Urinary bladder (tissue), 3 donors: ENCODE measurements at regions not wholly inside any gene's neighbourhood (a gene's known extent, or its start where the extent isn't known, plus 50 kb on each side); places are given as distances from the start of the nearest gene placed in this dataset.

Source experiments
- DNase-seq: peaks from one replicate; pipeline ENCODE4 v3.0.0-alpha.2; 2015; ENCODE audit errors: extremely low spot score
- H3K27ac ChIP-seq: one replicate; pipeline ENCODE4 v1.5.1; 2013; ENCODE audit warnings: low read depth, mild to moderate bottlenecking, moderate library complexity
- H3K36me3 ChIP-seq: one replicate; pipeline ENCODE4 v1.6.1; 2013; ENCODE audit warnings: mild to moderate bottlenecking, moderate library complexity; ENCODE audit not compliant: insufficient read depth
- H3K4me1 ChIP-seq: one replicate; pipeline ENCODE4 v1.6.1; 2013; ENCODE audit warnings: mild to moderate bottlenecking, moderate library complexity; ENCODE audit not compliant: insufficient read depth
- H3K4me3 ChIP-seq: one replicate; pipeline ENCODE4 v1.5.1; 2013; ENCODE audit warnings: low read depth, low read length
- WGBS: extraction: QIAGEN DNeasy Blood & Tissue Kit; methylation state at CpG from one replicate; pipeline ENCODE4 v1.1.7; 2013; 5-methylcytosine and 5-hydroxymethylcytosine counted together
- donor health status: healthy with polysubstance abuse.
- donor health status: healthy.

- no peak for DNase-seq
- Histone ChIP-seq H3K4me1 (no peaks in the 10 kb centered on the region), H3K36me3 (no peaks in the 10 kb centered on the region), H3K27ac (no peak overlapping the region), H3K4me3 (no peak overlapping the region)
- whole genome bisulfite sequencing: 55% methylated on average over 2 of the region's 2 CpGs
Observed at GRCh38 chr13:22173610-22174009, 502.7 kb downstream of the FGF9 start.

GRCh38 chr13:22175241-22175640 is 504.4 kb downstream of the FGF9 start:
- no peak overlapping the region for H3K4me3 ChIP-seq
- 87% methylated on average over 8 of the region's 8 CpGs for WGBS
- no peak for DNase-seq

DNA sequence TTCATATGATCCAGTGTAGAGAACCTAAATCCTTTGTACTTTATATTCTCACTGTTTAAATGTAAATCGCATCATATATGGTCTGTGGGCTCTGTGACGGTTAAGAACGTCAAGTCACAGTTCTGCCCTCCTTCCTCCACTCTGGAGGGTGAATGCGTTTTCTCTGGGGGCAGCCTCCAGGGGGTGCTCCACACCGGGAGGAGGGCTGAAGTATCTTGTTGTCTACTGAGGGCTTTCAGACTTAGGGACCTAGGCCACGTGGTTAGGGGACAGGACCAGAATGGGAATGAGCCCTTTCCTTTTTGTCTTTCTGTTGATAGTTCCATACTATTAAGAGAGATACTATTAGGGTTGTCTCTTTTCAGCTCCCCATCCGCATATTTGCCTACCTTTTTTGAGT is 504.9 kb downstream of the FGF9 start:
- Histone ChIP-seq H3K27ac (no peak overlapping the region), H3K4me1 (no peaks in the 10 kb centered on the region), H3K36me3 (no peaks in the 10 kb centered on the region), H3K4me3 (no peak overlapping the region)
- DNase-seq: no peak
- WGBS: 93% methylated on average over 7 of the region's 7 CpGs

More at GRCh38 chr13:22175241-22175640, 504.4 kb downstream of the FGF9 start:
- Histone ChIP-seq H3K36me3 (no peaks in the 10 kb centered on the region), H3K27ac (no peak overlapping the region), H3K4me1 (no peaks in the 10 kb centered on the region)

- 63% methylated on average over 4 of the region's 4 CpGs for WGBS
- DNase-seq: no peak
- Histone ChIP-seq H3K27ac (no peak overlapping the region), H3K4me1 (no peaks in the 10 kb centered on the region), H3K36me3 (no peaks in the 10 kb centered on the region), H3K4me3 (no peak overlapping the region)
Observed at GRCh38 chr13:22176968-22177520, 506.2 kb downstream of the FGF9 start.

DNA sequence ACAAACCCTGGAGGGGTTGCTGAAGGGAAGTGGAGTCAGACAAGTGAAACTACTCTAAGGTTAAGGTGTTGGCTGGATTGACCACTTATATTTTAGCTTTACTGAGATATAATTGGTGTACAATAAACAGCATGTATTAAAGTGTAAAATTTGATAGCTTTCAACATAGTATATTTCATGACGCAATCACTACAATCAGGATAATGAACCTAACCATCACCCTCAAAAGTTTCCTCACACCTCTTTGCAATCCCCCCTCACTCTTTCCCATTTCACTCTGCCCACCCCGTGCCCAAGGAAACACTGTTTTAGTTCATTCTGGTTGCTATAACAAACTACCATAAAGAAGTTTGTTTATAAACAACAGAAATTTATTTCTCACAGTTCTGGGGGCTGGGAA is 508.0 kb downstream of the FGF9 start:
- Histone ChIP-seq H3K4me1 (no peaks in the 10 kb centered on the region), H3K4me3 (no peak overlapping the region), H3K36me3 (no peaks in the 10 kb centered on the region), H3K27ac (no peak overlapping the region)
- DNase-seq: no peak
- 91% methylated on average over 2 of the region's 2 CpGs for WGBS

GRCh38 chr13:22187329-22187728 is 516.5 kb downstream of the FGF9 start:
- Histone ChIP-seq H3K4me3 (no peak overlapping the region), H3K36me3 (no peaks in the 10 kb centered on the region), H3K27ac (no peak overlapping the region), H3K4me1 (no peaks in the 10 kb centered on the region)
- no peak for DNase-seq
- WGBS: 40% methylated on average over 2 of the region's 2 CpGs

- no peak for DNase-seq
- Histone ChIP-seq H3K4me1 (no peaks in the 10 kb centered on the region), H3K36me3 (no peaks in the 10 kb centered on the region), H3K27ac (no peak overlapping the region), H3K4me3 (no peak overlapping the region)
- WGBS: 86% methylated on average over 8 of the region's 8 CpGs
Observed at GRCh38 chr13:22189176-22190048, 518.5 kb downstream of the FGF9 start.

- Histone ChIP-seq H3K36me3 (no peaks in the 10 kb centered on the region), H3K27ac (no peak overlapping the region), H3K4me3 (no peak overlapping the region), H3K4me1 (no peaks in the 10 kb centered on the region)
- no peak for DNase-seq
- 85% methylated on average over 2 of the region's 2 CpGs for WGBS
Observed at GRCh38 chr13:22193070-22193469, 522.2 kb downstream of the FGF9 start.

- no peak for DNase-seq
- Histone ChIP-seq H3K36me3 (no peaks in the 10 kb centered on the region), H3K4me1 (no peaks in the 10 kb centered on the region), H3K4me3 (no peak overlapping the region), H3K27ac (no peak overlapping the region)
- WGBS: 86% methylated on average over 9 of the region's 9 CpGs
Observed at GRCh38 chr13:22194106-22194805, 523.4 kb downstream of the FGF9 start.

- DNase-seq: no peak
- Histone ChIP-seq H3K27ac (no peak overlapping the region), H3K4me1 (no peaks in the 10 kb centered on the region), H3K4me3 (no peak overlapping the region), H3K36me3 (no peaks in the 10 kb centered on the region)
- WGBS: 94% methylated on average over 5 of the region's 5 CpGs
Observed at GRCh38 chr13:22195726-22196125, 524.9 kb downstream of the FGF9 start.

GRCh38 chr13:22196777-22197176 is 525.9 kb downstream of the FGF9 start:
- no peak overlapping the region for H3K27ac ChIP-seq
- DNase-seq: no peak
- H3K4me3 ChIP-seq: no peak overlapping the region
- H3K36me3 ChIP-seq: no peaks in the 10 kb centered on the region
- H3K4me1 ChIP-seq: no peaks in the 10 kb centered on the region

- Histone ChIP-seq H3K27ac (no peak overlapping the region), H3K36me3 (no peaks in the 10 kb centered on the region), H3K4me1 (no peaks in the 10 kb centered on the region), H3K4me3 (no peak overlapping the region)
- no peak for DNase-seq
- WGBS: 44% methylated on average over 4 of the region's 4 CpGs
Observed at GRCh38 chr13:22198001-22198400, 527.1 kb downstream of the FGF9 start.

DNA sequence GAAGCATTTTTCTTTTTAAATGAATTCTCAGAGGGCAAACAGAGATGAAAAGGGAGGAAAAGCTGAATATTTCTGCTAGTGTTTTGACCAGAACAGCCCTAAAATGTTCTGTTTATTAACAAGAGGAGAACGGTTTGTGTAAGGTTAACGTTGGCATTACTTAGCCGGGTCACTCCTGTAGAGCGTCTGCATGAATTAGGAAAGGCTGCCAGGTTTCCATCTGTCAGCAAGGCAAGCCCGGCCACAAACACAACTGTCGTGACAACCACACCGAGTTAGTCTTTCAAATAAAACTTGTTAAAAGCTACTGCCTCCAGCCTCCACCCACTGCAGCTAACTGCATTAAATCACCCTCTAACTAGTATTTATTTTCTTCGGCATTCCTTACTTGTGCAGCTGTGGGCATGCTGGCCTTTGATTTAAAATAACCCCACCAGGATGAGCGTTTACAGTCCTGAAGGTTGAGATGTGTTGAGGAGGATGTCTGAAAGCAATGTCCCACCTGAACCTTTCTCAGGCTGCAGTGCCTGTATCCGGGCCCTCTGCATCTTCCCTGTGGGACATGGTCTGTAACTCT is 527.9 kb downstream of the FGF9 start:
- 23% methylated on average over 10 of the region's 10 CpGs for WGBS
- Histone ChIP-seq H3K27ac (no peak overlapping the region), H3K4me3 (no peak overlapping the region), H3K4me1 (no peaks in the 10 kb centered on the region), H3K36me3 (no peaks in the 10 kb centered on the region)
- DNase-seq: no peak

- H3K27ac ChIP-seq: no peak overlapping the region
- H3K4me3 ChIP-seq: no peak overlapping the region
- DNase-seq: no peak
- no peaks in the 10 kb centered on the region for H3K4me1 ChIP-seq
- WGBS: 98% methylated on average over 1 of the region's 1 CpG
- no peaks in the 10 kb centered on the region for H3K36me3 ChIP-seq
Observed at GRCh38 chr13:22200440-22200839, 529.6 kb downstream of the FGF9 start.
